Epithelial cell of proximal tubule (primary cell): ENCODE measurements at regions not wholly inside any gene's neighbourhood (a gene's known extent, or its start where the extent isn't known, plus 50 kb on each side); places are given as distances from the start of the nearest gene placed in this dataset.
A peak's percentile ranks its signal among the peaks of the same experiment; 100 is the strongest.

ENCODE experiments used
- DNase-seq: peaks from one replicate; pipeline ENCODE4 v3.0.0-alpha.2; 2011; ENCODE audit warnings: low read depth
- H3K4me3 ChIP-seq: 2 replicates; pipeline ENCODE4 v1.5.1; 2011; ENCODE audit warnings: low read depth, mild to moderate bottlenecking, low read length
- TF ChIP-seq, protein P1 (sequence below): conservative IDR thresholded peaks from 2 replicates; pipeline ENCODE4 v1.5.1; 2012; ENCODE audit warnings: low read depth, mild to moderate bottlenecking, low read length

GRCh38 chr5:40292006-40292405 lies 387.7 kb upstream of the PTGER4 start:
- TF ChIP-seq, protein P1, sequence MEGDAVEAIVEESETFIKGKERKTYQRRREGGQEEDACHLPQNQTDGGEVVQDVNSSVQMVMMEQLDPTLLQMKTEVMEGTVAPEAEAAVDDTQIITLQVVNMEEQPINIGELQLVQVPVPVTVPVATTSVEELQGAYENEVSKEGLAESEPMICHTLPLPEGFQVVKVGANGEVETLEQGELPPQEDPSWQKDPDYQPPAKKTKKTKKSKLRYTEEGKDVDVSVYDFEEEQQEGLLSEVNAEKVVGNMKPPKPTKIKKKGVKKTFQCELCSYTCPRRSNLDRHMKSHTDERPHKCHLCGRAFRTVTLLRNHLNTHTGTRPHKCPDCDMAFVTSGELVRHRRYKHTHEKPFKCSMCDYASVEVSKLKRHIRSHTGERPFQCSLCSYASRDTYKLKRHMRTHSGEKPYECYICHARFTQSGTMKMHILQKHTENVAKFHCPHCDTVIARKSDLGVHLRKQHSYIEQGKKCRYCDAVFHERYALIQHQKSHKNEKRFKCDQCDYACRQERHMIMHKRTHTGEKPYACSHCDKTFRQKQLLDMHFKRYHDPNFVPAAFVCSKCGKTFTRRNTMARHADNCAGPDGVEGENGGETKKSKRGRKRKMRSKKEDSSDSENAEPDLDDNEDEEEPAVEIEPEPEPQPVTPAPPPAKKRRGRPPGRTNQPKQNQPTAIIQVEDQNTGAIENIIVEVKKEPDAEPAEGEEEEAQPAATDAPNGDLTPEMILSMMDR = no peak
- H3K4me3 ChIP-seq = no peak overlapping the region
- no peak for DNase-seq

GRCh38 chr5:40291338-40291737 lies 388.4 kb upstream of the PTGER4 start:
- H3K4me3 ChIP-seq = no peak overlapping the region
- DNase-seq = no peak
- TF ChIP-seq, protein P1 = no peak

- H3K4me3 ChIP-seq = no peak overlapping the region
- no peak for DNase-seq
- TF ChIP-seq, protein P1 = peak; percentile 43
These were observed 390.8 kb upstream of the PTGER4 start for GRCh38 chr5:40288800-40289485.

- no peak for DNase-seq
- no peak overlapping the region for H3K4me3 ChIP-seq
These were observed 394.9 kb upstream of the PTGER4 start for GRCh38 chr5:40284863-40285262.

GRCh38 chr5:40278881-40279280 lies 400.8 kb upstream of the PTGER4 start:
- DNase-seq = no peak
- no peak overlapping the region for H3K4me3 ChIP-seq
- TF ChIP-seq, protein P1 = no peak

More at GRCh38 chr5:40284863-40285262, 394.9 kb upstream of the PTGER4 start:
- TF ChIP-seq, protein P1 = no peak

- H3K4me3 ChIP-seq = no peak overlapping the region
- DNase-seq = no peak
- TF ChIP-seq, protein P1 = no peak
These were observed 402.4 kb upstream of the PTGER4 start for GRCh38 chr5:40277161-40277906.
